Stomach smooth muscle (tissue), 2 donors: ENCODE measurements at regions not wholly inside any gene's neighbourhood (a gene's known extent, or its start where the extent isn't known, plus 50 kb on each side); places are given as distances from the start of the nearest gene placed in this dataset.
"Not testable (repeated sequence)": the region's sequence is repeated elsewhere in the genome, so short reads cannot be mapped to it uniquely, and the experiment has no call there.

ENCODE experiments used
- H3K27ac ChIP-seq: one replicate; pipeline ENCODE4 v1.7.0; 2013; ENCODE audit warnings: mild to moderate bottlenecking, low read length, inconsistent platforms
- H3K27me3 ChIP-seq, 2 donors: one replicate each; pipeline ENCODE4 v1.7.0; 2013; ENCODE audit warnings: low read length in 2 of 2; ENCODE audit not compliant: insufficient read depth in 2 of 2, control insufficient read depth in 1 of 2
- H3K36me3 ChIP-seq, 2 donors: one replicate each; pipeline ENCODE4 v1.7.0; 2013; ENCODE audit warnings: low read length in 2 of 2; ENCODE audit not compliant: control insufficient read depth in 2 of 2, insufficient read depth in 2 of 2
- H3K4me1 ChIP-seq: one replicate; pipeline ENCODE4 v1.7.0; 2013; ENCODE audit warnings: low read length; ENCODE audit not compliant: control insufficient read depth, insufficient read depth
- H3K4me3 ChIP-seq, 2 donors: one replicate each; pipeline ENCODE4 v1.7.0; 2013; ENCODE audit warnings: low read length in 2 of 2
- H3K9ac ChIP-seq, 2 donors: one replicate each; pipeline ENCODE4 v1.7.0; 2013; ENCODE audit warnings: low read length in 2 of 2, mild to moderate bottlenecking in 1 of 2
- H3K9me3 ChIP-seq, 2 donors: one replicate each; pipeline ENCODE4 v1.7.0; 2013; ENCODE audit warnings: low read length in 2 of 2; ENCODE audit not compliant: control insufficient read depth in 2 of 2
- donor health status: healthy.
- donor health status: Pancreatic carcinoma.

DNA sequence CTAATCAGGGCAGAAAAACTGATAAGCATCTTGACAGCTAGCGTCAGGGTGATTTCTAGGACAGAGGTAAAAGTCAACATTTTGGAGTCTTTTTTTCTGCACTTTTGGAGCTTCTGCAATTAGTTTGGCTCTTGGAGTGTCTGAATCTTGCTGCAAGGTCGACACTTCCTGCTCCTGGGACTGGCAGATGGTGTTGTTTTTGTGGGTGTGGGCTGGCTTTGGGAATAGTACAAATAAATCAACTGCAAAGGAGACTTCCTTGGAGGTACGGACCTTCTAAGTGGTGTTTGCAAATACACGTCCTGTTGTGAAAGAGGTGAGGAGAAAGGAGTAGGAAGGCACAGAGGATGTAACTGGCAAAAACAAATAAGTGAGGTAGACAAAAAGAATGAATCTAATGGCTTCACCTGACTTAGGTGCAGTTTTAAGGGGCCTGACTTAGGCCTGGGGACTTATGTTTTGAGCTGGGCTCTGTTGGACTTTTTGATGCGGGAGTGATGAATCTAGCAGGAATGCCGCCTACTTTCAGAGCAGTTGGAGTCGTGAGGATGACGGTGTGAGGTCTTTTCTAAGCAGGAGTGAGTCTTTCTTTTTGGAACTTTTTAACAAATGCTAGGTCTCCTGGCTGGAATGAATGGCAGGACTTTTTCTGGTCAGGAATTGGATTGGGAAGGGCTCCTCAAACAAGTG lies 195.1 kb downstream of the OTOP1 start:
- H3K9ac ChIP-seq, H3K9me3 ChIP-seq, H3K27ac ChIP-seq, H3K27me3 ChIP-seq, H3K4me1 ChIP-seq, H3K4me3 ChIP-seq, H3K36me3 ChIP-seq: not testable (repeated sequence)

DNA sequence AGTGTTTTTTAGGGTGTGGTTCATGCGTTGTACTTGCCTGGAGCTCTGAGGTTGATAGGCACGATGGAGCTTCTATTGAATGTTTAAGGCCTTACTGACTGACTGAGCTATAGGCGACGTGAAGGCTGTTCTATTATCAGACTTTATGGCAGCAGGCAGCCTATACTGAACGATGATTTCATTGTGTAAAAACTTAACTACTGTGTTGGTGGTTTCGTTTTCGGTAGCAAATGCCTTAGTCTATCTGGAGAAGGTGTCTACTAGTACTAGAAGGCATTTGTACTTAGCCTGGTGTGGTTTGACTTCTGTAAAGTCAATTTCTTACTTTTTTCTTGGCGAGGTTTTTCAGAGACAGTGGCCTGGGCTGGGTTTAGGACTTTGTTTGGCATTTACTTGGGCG lies 194.4 kb downstream of the OTOP1 start:
- not testable (repeated sequence) for H3K4me1 ChIP-seq, H3K4me3 ChIP-seq, H3K27ac ChIP-seq, H3K9me3 ChIP-seq, H3K36me3 ChIP-seq, H3K9ac ChIP-seq, H3K27me3 ChIP-seq

DNA sequence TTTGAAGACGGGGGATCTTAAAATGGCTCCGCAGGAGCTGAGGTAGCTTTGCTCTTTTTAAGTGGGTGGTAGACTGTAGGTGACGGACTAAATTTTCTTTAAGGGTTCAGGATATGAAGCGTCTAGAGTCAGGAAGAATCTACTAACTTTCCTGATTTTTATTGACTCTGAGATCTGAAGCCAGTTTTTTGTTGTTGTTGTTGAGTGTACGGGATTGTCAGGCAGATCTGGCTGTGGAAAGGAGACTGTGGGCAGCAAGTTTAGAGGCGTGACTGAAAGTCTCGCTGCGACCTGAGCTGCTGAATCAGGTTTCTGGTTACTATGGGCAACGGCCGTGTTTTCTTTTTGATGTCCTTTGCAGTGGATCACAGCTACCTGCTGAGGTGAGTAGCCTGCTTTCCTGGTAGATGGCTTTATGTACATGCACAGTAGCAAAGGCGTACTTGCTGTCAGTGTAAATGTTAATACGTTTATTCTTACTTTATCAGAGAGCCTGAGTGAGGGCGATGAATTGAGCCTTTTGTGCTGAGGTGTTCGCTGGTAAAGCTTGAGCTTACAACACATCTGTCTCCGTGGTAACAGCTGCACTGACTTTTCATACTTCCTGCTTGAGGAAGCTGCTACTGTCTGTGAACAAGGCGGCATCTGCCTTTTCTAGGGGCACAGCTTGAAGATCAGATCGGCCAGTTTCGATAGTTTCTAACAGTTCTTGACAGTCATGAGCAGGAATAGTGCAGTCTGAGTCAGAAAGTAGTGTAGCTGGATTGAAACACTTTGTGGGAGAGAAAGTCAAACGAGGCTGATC lies 193.7 kb downstream of the OTOP1 start:
- H3K9ac ChIP-seq, H3K4me3 ChIP-seq: not testable (repeated sequence)

DNA sequence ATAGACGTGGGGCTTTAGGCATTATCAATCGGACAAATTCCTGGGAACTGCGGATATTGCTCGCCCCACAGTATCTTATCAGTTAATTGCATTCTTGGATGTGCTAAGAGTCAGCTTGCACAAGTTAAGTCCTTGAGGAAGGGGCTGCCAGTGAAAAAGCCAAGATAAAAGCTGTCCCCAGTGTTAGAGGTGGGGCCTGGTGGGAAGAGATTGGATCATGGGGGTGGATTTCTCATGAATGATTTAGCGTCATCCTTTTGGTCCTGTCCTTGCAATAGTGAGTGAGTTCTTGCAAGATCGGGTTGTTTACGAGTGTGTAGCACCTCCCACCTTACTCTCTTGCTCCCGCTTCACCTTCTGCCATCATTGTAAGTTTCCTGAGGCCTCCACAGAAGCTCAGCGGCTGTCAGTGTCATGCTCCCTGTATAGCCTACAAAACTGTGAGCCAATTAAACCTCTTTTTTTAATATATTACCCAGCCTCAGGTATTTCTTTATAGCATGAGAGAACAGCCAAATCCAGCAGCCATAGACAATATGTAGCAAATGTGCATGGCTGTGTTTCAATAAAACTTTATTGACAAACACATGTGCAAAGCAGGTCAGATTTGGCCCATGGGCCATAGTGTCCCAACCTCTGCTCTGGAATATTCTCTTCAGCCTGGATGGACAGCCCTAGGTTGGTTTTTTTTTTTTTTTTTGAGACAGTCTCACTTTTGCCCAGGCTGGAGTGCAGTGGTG lies 189.2 kb downstream of the OTOP1 start:
- H3K36me3 ChIP-seq = not testable (repeated sequence)

More for the DNA sequence above, 193.7 kb downstream of the OTOP1 start:
- H3K27me3 ChIP-seq, H3K9me3 ChIP-seq, H3K27ac ChIP-seq, H3K4me1 ChIP-seq, H3K36me3 ChIP-seq: not testable (repeated sequence)

GRCh38 chr4:4045823-4046222 lies 180.9 kb downstream of the OTOP1 start:
- not testable (repeated sequence) for H3K36me3 ChIP-seq, H3K9me3 ChIP-seq, H3K27me3 ChIP-seq, H3K27ac ChIP-seq, H3K4me1 ChIP-seq, H3K9ac ChIP-seq, H3K4me3 ChIP-seq

More for the DNA sequence above, 189.2 kb downstream of the OTOP1 start:
- H3K9ac ChIP-seq, H3K27ac ChIP-seq, H3K27me3 ChIP-seq, H3K4me1 ChIP-seq, H3K4me3 ChIP-seq, H3K9me3 ChIP-seq: not testable (repeated sequence)

GRCh38 chr4:4046686-4047085 lies 180.0 kb downstream of the OTOP1 start:
- not testable (repeated sequence) for H3K4me3 ChIP-seq, H3K27me3 ChIP-seq, H3K9me3 ChIP-seq

DNA sequence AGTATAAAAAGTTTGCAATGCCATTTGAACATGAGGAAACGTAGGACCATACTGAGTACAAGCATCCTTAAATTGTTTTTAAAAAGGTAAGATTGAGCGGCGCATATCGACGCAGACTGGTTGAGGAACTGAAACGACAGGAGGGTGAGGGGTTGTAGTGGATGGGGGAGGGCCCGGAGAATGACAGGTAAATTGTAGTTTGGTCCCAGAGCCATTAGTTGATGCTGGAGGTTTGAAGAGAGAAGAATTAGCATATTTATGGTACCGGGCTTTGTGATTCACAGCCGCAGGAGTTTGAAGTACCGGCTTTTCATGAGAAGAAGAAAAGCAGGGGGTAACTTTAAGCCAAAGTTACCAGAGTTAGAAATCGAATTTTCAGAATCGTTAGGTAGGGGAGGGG lies 179.5 kb downstream of the OTOP1 start:
- H3K27me3 ChIP-seq, H3K4me3 ChIP-seq, H3K4me1 ChIP-seq, H3K27ac ChIP-seq, H3K36me3 ChIP-seq, H3K9ac ChIP-seq, H3K9me3 ChIP-seq: not testable (repeated sequence)

More at GRCh38 chr4:4046686-4047085, 180.0 kb downstream of the OTOP1 start:
- H3K9ac ChIP-seq, H3K4me1 ChIP-seq, H3K27ac ChIP-seq, H3K36me3 ChIP-seq: not testable (repeated sequence)

- not testable (repeated sequence) for H3K27ac ChIP-seq, H3K4me3 ChIP-seq, H3K4me1 ChIP-seq, H3K27me3 ChIP-seq, H3K36me3 ChIP-seq, H3K9me3 ChIP-seq, H3K9ac ChIP-seq
Measured at GRCh38 chr4:4048227-4048626, 178.5 kb downstream of the OTOP1 start.

GRCh38 chr4:4050781-4051180 lies 175.9 kb downstream of the OTOP1 start:
- H3K27ac ChIP-seq, H3K36me3 ChIP-seq, H3K4me1 ChIP-seq, H3K27me3 ChIP-seq, H3K4me3 ChIP-seq, H3K9ac ChIP-seq, H3K9me3 ChIP-seq: not testable (repeated sequence)

GRCh38 chr4:4052933-4053332 lies 173.8 kb downstream of the OTOP1 start:
- H3K27me3 ChIP-seq, H3K4me1 ChIP-seq, H3K27ac ChIP-seq, H3K9ac ChIP-seq, H3K36me3 ChIP-seq, H3K4me3 ChIP-seq, H3K9me3 ChIP-seq: not testable (repeated sequence)

- H3K9me3 ChIP-seq, H3K4me3 ChIP-seq, H3K27ac ChIP-seq, H3K36me3 ChIP-seq, H3K27me3 ChIP-seq, H3K9ac ChIP-seq, H3K4me1 ChIP-seq: not testable (repeated sequence)
Measured at GRCh38 chr4:4057226-4057625, 169.5 kb downstream of the OTOP1 start.
